Stimulated activated CD4-positive, alpha-beta T cell treated with anti-CD3 and anti-CD28 coated beads, Interleukin-12 subunit alpha, Interleukin-12 subunit beta, amount 100 ng/mL, for 48 hours (primary cell): ENCODE measurements at regions not wholly inside any gene's neighbourhood (a gene's known extent, or its start where the extent isn't known, plus 50 kb on each side); places are given as distances from the start of the nearest gene placed in this dataset.

Experiments used
- DNase-seq, 3 donors: peaks; one replicate each; pipeline ENCODE4 v3.0.0-alpha.2; 2020; ENCODE audit warnings: low read depth in 2 of 3, low spot score in 1 of 3

GRCh38 chr22:48576333-48577013, 1251.2 kb downstream of the BRD1 start:
- no peak for DNase-seq

- no peak for DNase-seq
These were observed 1251.9 kb downstream of the BRD1 start for GRCh38 chr22:48575618-48576332.

DNA sequence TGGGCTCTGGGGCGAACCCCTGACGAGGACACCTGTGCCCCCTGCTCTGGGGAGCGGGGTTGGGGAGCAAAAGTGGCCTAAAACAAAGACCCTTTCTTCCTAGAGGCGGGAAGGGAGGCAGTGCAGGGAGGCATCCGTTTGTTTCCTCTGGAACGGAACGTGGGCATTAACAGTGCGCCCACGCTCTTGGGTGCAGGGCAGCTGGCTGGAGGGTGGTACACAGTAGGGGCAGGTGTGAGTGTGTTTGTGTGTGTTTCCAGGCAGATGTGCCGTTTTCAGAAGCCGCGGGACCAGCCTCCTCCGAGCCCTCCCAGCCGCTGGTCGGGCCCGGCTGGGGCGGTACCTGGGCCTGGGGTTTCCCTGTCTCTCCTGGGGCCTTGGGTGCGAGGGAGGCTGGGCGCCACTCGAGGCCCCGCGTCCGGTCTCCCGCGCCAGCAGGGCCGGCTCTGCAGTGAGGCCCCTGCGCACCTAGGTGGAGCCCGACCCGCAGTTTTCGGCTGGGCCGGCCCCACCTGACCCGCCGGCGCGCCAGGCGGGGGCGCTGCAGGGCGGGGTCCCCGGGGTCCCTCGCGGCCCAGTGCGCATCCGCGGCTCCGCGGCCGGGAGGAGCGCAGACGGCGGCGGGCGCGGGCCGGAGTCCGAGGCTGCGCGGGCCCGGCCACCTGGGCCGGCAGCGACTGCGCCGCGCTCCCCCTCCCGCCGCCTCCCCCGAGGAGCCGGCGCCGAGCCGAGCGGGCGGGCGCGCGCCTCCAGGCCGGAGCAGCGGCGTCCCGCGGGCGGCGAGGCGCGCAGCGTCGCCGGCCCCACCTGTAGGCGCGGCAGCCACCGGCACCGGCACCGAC, 1252.7 kb downstream of the BRD1 start:
- DNase-seq, result peak in 2 of 3 donors; percentile 8 to 23

- DNase-seq, result no peak
These were observed 1253.9 kb downstream of the BRD1 start for GRCh38 chr22:48573766-48574165.

DNA sequence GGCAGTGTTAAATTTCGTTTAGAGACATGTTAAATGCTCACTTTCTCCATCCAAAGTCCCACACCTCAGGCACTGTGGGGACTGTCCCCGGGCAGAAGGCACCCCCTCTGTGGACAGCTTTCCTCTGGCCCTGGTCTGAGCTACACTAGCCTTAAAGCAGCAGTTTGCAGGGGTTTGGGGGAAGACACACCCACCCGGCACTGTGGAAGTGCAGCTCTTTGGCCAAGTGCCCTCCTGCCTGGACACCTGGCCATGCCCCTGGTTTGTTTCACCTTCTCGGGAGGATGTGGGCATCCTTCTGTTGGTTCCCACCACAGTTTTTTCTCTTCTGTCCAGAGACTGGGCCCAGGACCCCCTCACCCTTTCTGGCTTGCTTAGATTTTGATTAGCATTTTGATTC, 1254.7 kb downstream of the BRD1 start:
- DNase-seq, result no peak

GRCh38 chr22:48570912-48571311, 1256.8 kb downstream of the BRD1 start:
- DNase-seq, result no peak

- no peak for DNase-seq
These were observed 1258.0 kb downstream of the BRD1 start for GRCh38 chr22:48569476-48570233.

GRCh38 chr22:48568736-48569330, 1258.8 kb downstream of the BRD1 start:
- no peak for DNase-seq

DNA sequence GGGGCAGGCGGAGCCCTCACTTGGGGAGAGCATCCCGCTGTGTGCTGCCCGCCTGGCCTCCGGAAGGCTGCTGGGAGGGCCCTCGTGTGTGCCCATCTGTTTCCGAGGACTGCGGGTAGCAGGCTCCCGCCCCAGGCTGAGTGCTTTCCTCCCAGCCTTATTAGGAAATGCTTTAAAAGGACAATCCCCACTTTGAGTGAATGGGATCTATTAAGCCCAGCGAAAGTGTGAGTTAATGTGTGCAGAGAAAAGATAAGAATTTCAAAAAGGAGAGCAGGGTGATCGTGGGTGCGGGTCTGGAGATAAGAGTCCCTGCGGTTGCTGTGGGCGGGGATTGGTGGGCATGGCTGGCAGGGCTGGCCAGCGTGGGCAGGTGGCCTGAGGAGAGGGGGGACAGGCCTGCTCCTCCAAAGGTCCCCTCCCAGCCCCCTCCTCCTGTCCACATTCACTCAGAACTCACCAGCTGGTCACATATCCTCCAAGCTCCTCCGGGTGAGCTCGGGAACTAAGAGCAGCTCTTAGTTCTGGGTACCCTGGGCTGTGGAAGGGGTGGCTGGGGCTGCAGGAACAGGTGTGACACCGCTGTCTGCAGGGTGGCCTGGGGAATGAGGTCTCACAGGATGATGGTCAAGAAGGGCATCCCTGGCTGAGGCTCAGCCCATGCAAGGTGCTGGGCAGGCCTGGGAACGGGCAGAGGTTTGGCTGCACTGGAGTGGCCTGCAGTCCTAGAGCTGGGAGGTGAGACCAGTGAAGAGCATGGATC, 1260.3 kb downstream of the BRD1 start:
- DNase-seq, result no peak

- DNase-seq, result no peak
These were observed 1260.9 kb downstream of the BRD1 start for GRCh38 chr22:48566741-48567140.

DNA sequence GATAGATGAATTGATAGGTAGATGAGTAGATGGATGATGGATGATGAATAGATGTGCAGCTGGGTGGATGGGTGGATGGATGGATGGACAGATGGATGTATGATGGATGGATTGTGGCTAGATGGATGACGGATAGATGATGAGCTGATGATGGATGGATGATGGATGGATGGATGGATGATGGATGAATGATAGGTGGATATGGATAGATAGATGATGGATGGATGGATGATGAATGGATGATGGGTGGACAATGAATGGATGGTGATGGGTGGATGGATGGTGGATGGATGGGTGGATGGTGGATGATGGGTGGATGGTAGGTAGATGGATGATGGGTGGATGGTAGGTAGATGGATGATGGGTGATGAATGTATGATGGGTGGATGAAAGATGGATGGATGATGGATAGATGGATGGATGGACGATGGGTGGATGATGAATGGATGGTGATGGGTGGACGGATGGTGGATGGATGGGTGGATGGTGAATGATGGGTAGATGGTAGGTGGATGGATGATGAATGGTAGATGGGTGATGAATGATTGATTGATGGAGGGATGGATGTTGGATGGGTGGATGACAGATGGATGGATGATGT, 1261.7 kb downstream of the BRD1 start:
- DNase-seq, result no peak

- no peak for DNase-seq
These were observed 1262.7 kb downstream of the BRD1 start for GRCh38 chr22:48564995-48565394.

DNA sequence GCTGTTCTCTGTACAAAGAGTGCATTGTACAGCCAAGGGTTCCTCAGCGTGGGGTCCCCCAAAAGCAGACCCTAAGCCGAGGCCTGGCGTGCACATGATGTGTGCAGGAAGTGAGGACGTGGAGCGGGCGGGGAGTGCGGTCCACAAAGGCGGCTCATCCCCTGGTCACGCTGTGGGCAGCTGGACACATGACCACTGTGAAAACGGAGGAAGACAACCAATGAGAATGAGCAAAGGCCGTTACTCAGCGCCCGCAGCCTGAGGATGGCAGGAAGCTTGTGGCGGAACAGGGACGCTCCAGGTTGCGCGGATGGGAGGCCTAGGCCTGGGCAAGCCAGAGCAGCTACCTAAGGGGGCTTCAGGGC, 1263.7 kb downstream of the BRD1 start:
- no peak for DNase-seq

- DNase-seq, result no peak
These were observed 1264.3 kb downstream of the BRD1 start for GRCh38 chr22:48563118-48563965.

- DNase-seq, result no peak
These were observed 1266.0 kb downstream of the BRD1 start for GRCh38 chr22:48561676-48562075.

DNA sequence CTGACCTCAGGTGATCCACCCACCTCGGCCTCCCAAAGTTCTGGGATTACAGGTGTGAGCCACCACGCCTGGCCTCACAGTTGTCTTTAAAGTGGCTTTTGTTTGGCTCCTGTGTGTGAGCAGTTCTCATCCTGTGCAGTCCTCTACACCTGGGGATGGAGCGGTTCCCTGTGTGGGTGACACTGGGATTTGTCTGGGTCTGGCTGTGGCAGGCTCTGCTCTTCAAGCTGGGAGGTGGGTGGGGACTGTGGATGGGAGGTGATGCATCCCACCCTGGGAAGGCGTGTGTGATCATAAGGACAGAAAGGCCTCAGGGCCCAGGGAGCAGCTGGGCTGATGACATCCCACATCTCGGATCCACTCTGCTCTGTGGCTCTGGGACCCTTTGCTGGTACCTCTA, 1266.8 kb downstream of the BRD1 start:
- no peak for DNase-seq

GRCh38 chr22:48560389-48560751, 1267.3 kb downstream of the BRD1 start:
- DNase-seq, result no peak

DNA sequence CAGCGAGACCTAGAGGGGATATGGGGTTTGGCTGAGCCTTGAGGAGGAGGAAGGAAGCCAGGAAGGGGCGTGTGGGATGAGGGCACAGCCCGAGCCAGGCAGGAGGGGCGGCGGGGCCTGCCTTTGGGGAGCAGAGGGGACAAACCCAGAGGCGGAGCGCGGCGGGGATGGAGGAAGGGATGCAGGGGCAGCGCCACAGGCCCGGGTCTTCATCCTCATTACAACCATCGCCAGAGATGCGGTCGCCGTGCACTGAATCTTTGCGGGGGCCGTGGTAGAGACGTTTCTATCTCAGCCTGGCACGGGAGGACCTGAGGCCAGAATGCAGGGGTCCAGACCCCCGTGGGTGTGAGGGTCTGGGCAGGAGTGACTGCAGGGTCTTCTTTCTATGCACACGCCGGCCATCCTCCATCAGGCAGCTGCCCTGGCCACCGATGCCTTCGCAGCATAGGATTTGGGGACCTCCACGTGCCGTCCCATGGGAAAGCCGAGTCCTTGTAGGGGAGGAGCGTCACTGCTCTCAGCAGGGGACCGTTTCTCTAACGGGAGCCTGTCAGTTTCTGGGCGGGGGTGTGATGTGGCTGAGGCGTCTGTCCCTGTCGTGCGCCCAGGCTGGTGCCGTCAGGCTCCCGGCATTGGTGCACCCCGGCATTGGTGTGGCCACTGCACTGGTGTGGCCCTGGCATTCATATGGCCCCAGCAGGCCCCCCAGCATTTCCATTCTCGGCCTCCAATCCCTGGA, 1267.9 kb downstream of the BRD1 start:
- no peak for DNase-seq
